CD14-positive monocyte (primary cell): ENCODE measurements at regions not wholly inside any gene's neighbourhood (a gene's known extent, or its start where the extent isn't known, plus 50 kb on each side); places are given as distances from the start of the nearest gene placed in this dataset.

Experiments
- DNase-seq, 3 donors: peaks; one replicate each; pipeline ENCODE4 v3.0.0-alpha.2; 2011 to 2022
- H2AFZ ChIP-seq: 2 replicates; pipeline ENCODE4 v1.6.0; 2012; ENCODE audit warnings: mild to moderate bottlenecking, low read depth, low read length, inconsistent platforms; ENCODE audit not compliant: insufficient read depth, poor library complexity, severe bottlenecking
- H3K27ac ChIP-seq, 2 donors: 1 replicate in 1 of 2; 2 replicates in 1 of 2; pipeline ENCODE4 v1.5.1; 2012 to 2013; ENCODE audit warnings: low read length in 2 of 2, control low read depth in 1 of 2, inconsistent platforms in 1 of 2, low read depth in 1 of 2, mild to moderate bottlenecking in 1 of 2
- H3K27me3 ChIP-seq, 2 donors: one replicate each; pipeline versions ENCODE4 v1.6.0 to v1.6.1; 2011 to 2013; ENCODE audit warnings: low read length in 2 of 2; ENCODE audit not compliant: control insufficient read depth in 2 of 2, insufficient read depth in 2 of 2
- H3K36me3 ChIP-seq, 2 donors: replicated peaks in 1 of 2; 1 replicate in 1 of 2; 2 replicates in 1 of 2; pipeline versions ENCODE4 v1.5.1 to v1.6.1; 2012 to 2013; ENCODE audit warnings: low read length in 2 of 2, control low read depth in 1 of 2, inconsistent platforms in 1 of 2, mild to moderate bottlenecking in 1 of 2; ENCODE audit not compliant: insufficient read depth in 2 of 2, control insufficient read depth in 1 of 2
- H3K4me1 ChIP-seq, 2 donors: 1 replicate in 1 of 2; 2 replicates in 1 of 2; pipeline versions ENCODE4 v1.5.1 to v1.6.1; 2012 to 2013; ENCODE audit warnings: low read length in 2 of 2, control low read depth in 1 of 2, inconsistent platforms in 1 of 2, mild to moderate bottlenecking in 1 of 2, moderate library complexity in 1 of 2; ENCODE audit not compliant: insufficient read depth in 2 of 2, control insufficient read depth in 1 of 2
- H3K4me2 ChIP-seq: replicated peaks from 2 replicates; pipeline ENCODE3; 2012; ENCODE audit warnings: low read length, moderate library complexity, mild to moderate bottlenecking; ENCODE audit not compliant: poor library complexity, severe bottlenecking; ENCODE audit errors: extremely low read depth
- H3K4me3 ChIP-seq, 3 experiments: fragments of 200-600 bp in 1 of 3; sonication (generic) in 1 of 3; replicated peaks in 1 of 3; 1 replicate in 2 of 3; 2 replicates in 1 of 3; pipeline ENCODE4 v1.5.1; 2011 to 2013; ENCODE audit warnings: low read length in 3 of 3, mild to moderate bottlenecking in 3 of 3, control low read depth in 2 of 3, low read depth in 2 of 3, inconsistent platforms in 1 of 3, moderate library complexity in 1 of 3
- H3K79me2 ChIP-seq: 2 replicates; pipeline ENCODE4 v1.6.0; 2012; ENCODE audit warnings: mild to moderate bottlenecking, control low read depth, inconsistent platforms, low read length, moderate library complexity; ENCODE audit not compliant: insufficient read depth
- H3K9ac ChIP-seq: 2 replicates; pipeline ENCODE4 v1.6.0; 2017; ENCODE audit warnings: low read length, mild to moderate bottlenecking; ENCODE audit not compliant: insufficient read depth, poor library complexity, severe bottlenecking
- H3K9me3 ChIP-seq, 2 donors: replicated peaks in 1 of 2; 1 replicate in 1 of 2; 2 replicates in 1 of 2; pipeline versions ENCODE4 v1.5.1 to v1.6.1; 2012 to 2013; ENCODE audit warnings: low read length in 2 of 2, control low read depth in 1 of 2; ENCODE audit not compliant: control insufficient read depth in 1 of 2, insufficient read depth in 1 of 2
- H4K20me1 ChIP-seq: 2 replicates; pipeline ENCODE4 v1.6.0; 2012; ENCODE audit warnings: mild to moderate bottlenecking, low read length, control low read depth, moderate library complexity; ENCODE audit not compliant: insufficient read depth
- H3K27ac Mint-ChIP-seq, 7 donors: one replicate each; pipeline ENCODE4 v1.8.0; 2020; ENCODE audit warnings: mild to moderate bottlenecking in 7 of 7, mixed read lengths in 7 of 7, moderate library complexity in 6 of 7, inconsistent platforms in 2 of 7
- H3K27me3 Mint-ChIP-seq, 3 donors: one replicate each; pipeline ENCODE4 v1.8.0; 2021 to 2022; ENCODE audit warnings: low read depth in 3 of 3, mild to moderate bottlenecking in 3 of 3, mixed read lengths in 3 of 3, moderate library complexity in 3 of 3, inconsistent platforms in 1 of 3
- H3K36me3 Mint-ChIP-seq, 2 donors: one replicate each; pipeline ENCODE4 v1.8.0; 2020; ENCODE audit warnings: mixed read lengths in 2 of 2, inconsistent platforms in 1 of 2, mild to moderate bottlenecking in 1 of 2
- H3K4me1 Mint-ChIP-seq: one replicate; pipeline ENCODE4 v1.8.0; 2020; ENCODE audit warnings: mild to moderate bottlenecking, mixed read lengths
- H3K4me3 Mint-ChIP-seq, 2 donors: one replicate each; pipeline ENCODE4 v1.8.0; 2020; ENCODE audit warnings: mild to moderate bottlenecking in 2 of 2, mixed read lengths in 2 of 2, moderate library complexity in 1 of 2
- H3K9me3 Mint-ChIP-seq, 7 donors: one replicate each; pipeline ENCODE4 v1.8.0; 2020 to 2022; ENCODE audit warnings: mixed read lengths in 7 of 7, mild to moderate bottlenecking in 6 of 7, moderate library complexity in 6 of 7, inconsistent platforms in 2 of 7
- WGBS: methylation state at CpG from one replicate; pipeline ENCODE4 v1.1.5; 2013; ENCODE audit warnings: missing lambda C conversion rate; ENCODE audit not compliant: insufficient coverage; 5-methylcytosine and 5-hydroxymethylcytosine counted together
- intact Hi-C, 2 donors: fragments of 100-400 bp; cut with micrococcal nuclease; formaldehyde crosslinking; loops; one replicate each; pipeline versions ENCODE4 v1.15.0 to v1.15.1; 2023
- TF ChIP-seq, protein P1 (sequence below): fragments of 200-600 bp; IDR thresholded peaks from one replicate; pipeline ENCODE4 v1.8.0; 2022; ENCODE audit warnings: antibody characterized with exemption, mild to moderate bottlenecking

DNA sequence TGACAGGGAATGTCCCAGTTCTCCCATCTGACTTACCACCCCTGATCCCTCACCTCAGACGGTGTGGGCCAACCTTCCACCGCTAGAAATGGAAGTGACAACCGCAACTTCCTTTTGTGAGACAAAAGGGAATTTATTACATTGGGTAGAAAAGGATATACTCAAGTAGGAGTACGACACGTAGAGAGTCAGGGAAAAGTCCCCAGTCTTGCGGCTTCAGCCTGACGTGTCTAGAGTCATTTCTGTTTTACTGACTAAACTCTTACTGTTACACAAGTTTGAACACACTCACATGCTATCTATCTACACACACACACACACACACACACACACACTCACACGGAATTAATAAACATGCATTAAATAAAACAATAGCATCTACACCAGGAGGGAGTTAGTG lies 178.9 kb downstream of the COPRS start:
- no peaks in the 10 kb centered on the region for H3K79me2 ChIP-seq
- Mint-ChIP-seq H3K27ac (peak overlapping the region in 6 of 7 donors; percentile 60 to 86 (median 78)), H3K4me3 (peak overlapping the region in 1 of 2 donors; percentile 40), H3K27me3 (peaks cover 11 to 27% (median 20%) of the 10 kb centered on the region in 3 donors), H3K4me1 (peaks cover 12% of the 10 kb centered on the region), H3K9me3 (peaks cover 0 to 6% (median 0%) of the 10 kb centered on the region in 7 donors), H3K36me3 (no peaks in the 10 kb centered on the region)
- peaks cover 10 to 11% of the 10 kb centered on the region in 2 donors for H3K4me1 ChIP-seq
- no peaks in the 10 kb centered on the region for H3K36me3 ChIP-seq
- no peaks in the 10 kb centered on the region for H3K9me3 ChIP-seq
- no peak overlapping the region for H3K9ac ChIP-seq
- no peak overlapping the region for H3K27ac ChIP-seq
- no peak overlapping the region for H3K4me3 ChIP-seq
- H4K20me1 ChIP-seq: no peaks in the 10 kb centered on the region
- WGBS: no CpG with 5 or more reads among the region's 8 CpGs
- H3K4me2 ChIP-seq: no peak overlapping the region
- H2AFZ ChIP-seq: no peak overlapping the region
- TF ChIP-seq, protein P1, sequence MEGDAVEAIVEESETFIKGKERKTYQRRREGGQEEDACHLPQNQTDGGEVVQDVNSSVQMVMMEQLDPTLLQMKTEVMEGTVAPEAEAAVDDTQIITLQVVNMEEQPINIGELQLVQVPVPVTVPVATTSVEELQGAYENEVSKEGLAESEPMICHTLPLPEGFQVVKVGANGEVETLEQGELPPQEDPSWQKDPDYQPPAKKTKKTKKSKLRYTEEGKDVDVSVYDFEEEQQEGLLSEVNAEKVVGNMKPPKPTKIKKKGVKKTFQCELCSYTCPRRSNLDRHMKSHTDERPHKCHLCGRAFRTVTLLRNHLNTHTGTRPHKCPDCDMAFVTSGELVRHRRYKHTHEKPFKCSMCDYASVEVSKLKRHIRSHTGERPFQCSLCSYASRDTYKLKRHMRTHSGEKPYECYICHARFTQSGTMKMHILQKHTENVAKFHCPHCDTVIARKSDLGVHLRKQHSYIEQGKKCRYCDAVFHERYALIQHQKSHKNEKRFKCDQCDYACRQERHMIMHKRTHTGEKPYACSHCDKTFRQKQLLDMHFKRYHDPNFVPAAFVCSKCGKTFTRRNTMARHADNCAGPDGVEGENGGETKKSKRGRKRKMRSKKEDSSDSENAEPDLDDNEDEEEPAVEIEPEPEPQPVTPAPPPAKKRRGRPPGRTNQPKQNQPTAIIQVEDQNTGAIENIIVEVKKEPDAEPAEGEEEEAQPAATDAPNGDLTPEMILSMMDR: no peak
- peak; percentile 81 to 97 (median 84) for DNase-seq
- peaks cover 0 to 2% of the 10 kb centered on the region in 2 donors for H3K27me3 ChIP-seq
- intact Hi-C loops: loop anchor here in 1 of 2 donors (5.0 kb wide), 2 partner anchors 98 to 123 kb away; no protein-coding TSS in a partner anchor

DNA sequence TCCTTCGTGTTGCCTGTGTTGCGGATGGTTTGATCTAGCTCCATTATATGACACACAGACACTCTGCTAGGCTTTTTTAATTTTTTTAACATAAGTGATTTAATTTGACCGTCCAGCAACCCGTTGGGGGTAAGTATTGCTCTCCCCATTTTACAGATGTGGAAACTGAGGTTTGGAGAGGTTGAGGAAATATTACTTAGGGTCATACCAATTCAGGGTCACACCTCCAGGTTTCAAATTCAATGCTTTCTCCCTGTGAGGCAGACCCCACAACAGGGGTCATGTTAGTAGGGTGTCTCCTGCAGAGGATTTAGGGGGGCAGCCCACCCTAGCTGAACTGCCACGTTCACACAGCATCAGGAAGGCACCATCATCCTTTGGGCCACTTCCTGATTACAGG lies 179.4 kb downstream of the COPRS start:
- 100% methylated on average over 2 of the region's 5 CpGs for WGBS
- H3K27ac Mint-ChIP-seq: peak overlapping the region; percentile 28 to 84 (median 68)
- peaks cover 12% of the 10 kb centered on the region for H3K4me1 Mint-ChIP-seq
- H3K36me3 Mint-ChIP-seq: no peaks in the 10 kb centered on the region
- TF ChIP-seq, protein P1: no peak
- Histone ChIP-seq H3K4me3 (no peak overlapping the region), H3K36me3 (no peaks in the 10 kb centered on the region), H3K9me3 (no peaks in the 10 kb centered on the region), H3K79me2 (no peaks in the 10 kb centered on the region), H3K27ac (no peak overlapping the region), H3K4me1 (peaks cover 10 to 11% of the 10 kb centered on the region in 2 donors), H3K9ac (no peak overlapping the region), H2AFZ (no peak overlapping the region), H4K20me1 (no peaks in the 10 kb centered on the region), H3K27me3 (peaks cover 0 to 2% of the 10 kb centered on the region in 2 donors), H3K4me2 (no peak overlapping the region)
- H3K9me3 Mint-ChIP-seq: peaks cover 0 to 6% (median 0%) of the 10 kb centered on the region in 7 donors
- H3K27me3 Mint-ChIP-seq: peaks cover 11 to 31% (median 16%) of the 10 kb centered on the region in 3 donors
- no peak overlapping the region for H3K4me3 Mint-ChIP-seq
- intact Hi-C loops: loop anchor here in 1 of 2 donors (5.0 kb wide), 2 partner anchors 97 to 122 kb away; no protein-coding TSS in a partner anchor
- DNase-seq: no peak
